SK-N-SH (cell line): ENCODE measurements at regions not wholly inside any gene's neighbourhood (a gene's known extent, or its start where the extent isn't known, plus 50 kb on each side); places are given as distances from the start of the nearest gene placed in this dataset.

Experiments
- CTCF ChIA-PET: fragments of 300-600, 350-600 bp; formaldehyde crosslinking; extraction: SDS; loops from one replicate; lab custom pipeline; 2021; lab: Yijun Ruan, JAX
- POLR2A ChIA-PET: fragments of 350-600 bp; sonication (Branson Sonifier 250); formaldehyde crosslinking; extraction: SDS; loops from one replicate; lab custom pipeline; 2020; ENCODE audit warnings: antibody characterized with exemption, inconsistent platforms; lab: Yijun Ruan, JAX
- DNase-seq: peaks from one replicate; pipeline ENCODE4 v3.0.0; 2012
- H2AFZ ChIP-seq: fragments of 200-600 bp; sonication (generic); 2 replicates; pipeline ENCODE4 v1.8.1; 2016; ENCODE audit warnings: antibody characterized with exemption, mild to moderate bottlenecking, low read depth
- H3F3A ChIP-seq: fragments of 200-600 bp; sonication (generic); replicated peaks from 2 replicates; pipeline ENCODE3; 2016; ENCODE audit warnings: antibody characterized with exemption, mild to moderate bottlenecking; ENCODE audit not compliant: insufficient read depth
- H3K27ac ChIP-seq, 2 experiments: fragments of 200-500 bp in 1 of 2; fragments of 200-600 bp in 1 of 2; sonication (Bioruptor generic) in 1 of 2; sonication (generic), shearing (Covaris generic) in 1 of 2; 2 replicates each; pipeline versions ENCODE4 v1.5.1 to v1.6.1; 2014 to 2016; ENCODE audit warnings: low read depth in 2 of 2, inconsistent platforms in 1 of 2, low read length in 1 of 2, mild to moderate bottlenecking in 1 of 2, mixed read lengths in 1 of 2
- H3K27me3 ChIP-seq: fragments of 200-600 bp; sonication (generic), shearing (Covaris generic); 2 replicates; pipeline ENCODE4 v1.6.1; 2016; ENCODE audit warnings: mixed run types; ENCODE audit not compliant: insufficient read depth
- H3K36me3 ChIP-seq, 2 experiments: fragments of 200-500 bp in 1 of 2; fragments of 200-600 bp in 1 of 2; sonication (Bioruptor generic) in 1 of 2; sonication (generic) in 1 of 2; replicated peaks in 1 of 2; 2 replicates each; pipeline versions ENCODE3 to v1.5.1; 2014 to 2016; ENCODE audit warnings: low read length in 1 of 2, mild to moderate bottlenecking in 1 of 2; ENCODE audit not compliant: insufficient read depth in 2 of 2, control insufficient read depth in 1 of 2
- H3K4me1 ChIP-seq, 2 experiments: fragments of 200-500 bp in 1 of 2; fragments of 200-600 bp in 1 of 2; sonication (Bioruptor generic) in 1 of 2; sonication (generic), shearing (Covaris generic) in 1 of 2; 2 replicates each; pipeline versions ENCODE4 v1.5.1 to v1.6.1; 2014 to 2016; ENCODE audit warnings: low read depth in 1 of 2, low read length in 1 of 2, mixed run types in 1 of 2; ENCODE audit not compliant: insufficient read depth in 2 of 2, control insufficient read depth in 1 of 2
- H3K4me2 ChIP-seq: fragments of 200-600 bp; sonication (generic), shearing (Covaris generic); 2 replicates; pipeline ENCODE4 v1.6.1; 2017; ENCODE audit warnings: mixed run types
- H3K4me3 ChIP-seq, 2 experiments: fragments of 200-500 bp in 1 of 2; fragments of 200-600 bp in 1 of 2; sonication (Bioruptor generic) in 1 of 2; sonication (generic), shearing (Covaris generic) in 1 of 2; 2 replicates each; pipeline versions ENCODE4 v1.5.1 to v1.8.1; 2014 to 2016; ENCODE audit warnings: low read depth in 2 of 2, inconsistent platforms in 1 of 2, low read length in 1 of 2, mild to moderate bottlenecking in 1 of 2, mixed read lengths in 1 of 2, moderate library complexity in 1 of 2
- H3K79me2 ChIP-seq: fragments of 200-600 bp; sonication (generic); 2 replicates; pipeline ENCODE4 v1.8.1; 2017; ENCODE audit warnings: mild to moderate bottlenecking; ENCODE audit not compliant: insufficient read depth
- H3K9ac ChIP-seq: fragments of 200-600 bp; sonication (generic); 2 replicates; pipeline ENCODE4 v1.6.1; 2017; ENCODE audit warnings: mixed run types
- H3K9me2 ChIP-seq: fragments of 200-600 bp; sonication (generic); 2 replicates; pipeline ENCODE4 v1.6.1; 2017; ENCODE audit warnings: mixed run types
- H3K9me3 ChIP-seq: fragments of 200-600 bp; sonication (generic); 2 replicates; pipeline ENCODE4 v1.6.1; 2017; ENCODE audit warnings: mixed run types, mild to moderate bottlenecking, moderate library complexity
- H4K20me1 ChIP-seq: fragments of 200-600 bp; sonication (generic); 2 replicates; pipeline ENCODE4 v1.6.1; 2017; ENCODE audit warnings: mild to moderate bottlenecking, mixed run types; ENCODE audit not compliant: insufficient read depth
- EP300 ChIP-seq, 2 experiments: IDR thresholded peaks; 2 replicates each; pipeline versions ENCODE4 v1.4.0 to v1.6.1; 2012; ENCODE audit warnings: borderline replicate concordance in 1 of 2, low read depth in 1 of 2, low read length in 1 of 2
- FOSL2 ChIP-seq: IDR thresholded peaks from 2 replicates; pipeline ENCODE4 v1.4.0; 2012; ENCODE audit warnings: low read depth, mild to moderate bottlenecking, moderate library complexity, borderline replicate concordance
- FOXJ3 ChIP-seq: sonication (generic); formaldehyde crosslinking; IDR thresholded peaks from 2 replicates; pipeline ENCODE4 v1.5.1; 2020; ENCODE audit warnings: mild to moderate bottlenecking, missing genetic modification reagents
- GATA2 ChIP-seq: sonication (generic); formaldehyde crosslinking; IDR thresholded peaks from 2 replicates; pipeline ENCODE4 v1.5.0; 2020; ENCODE audit warnings: mild to moderate bottlenecking, missing genetic modification reagents
- JUND ChIP-seq: IDR thresholded peaks from 2 replicates; pipeline ENCODE4 v1.4.0; 2012
- NFIC ChIP-seq: IDR thresholded peaks from 2 replicates; pipeline ENCODE4 v1.4.0; 2012; ENCODE audit warnings: borderline replicate concordance
- NRF1 ChIP-seq: IDR thresholded peaks from 2 replicates; pipeline ENCODE4 v1.6.1; 2012; ENCODE audit warnings: low read depth, mild to moderate bottlenecking, low read length
- POLR2AphosphoS5 ChIP-seq: IDR thresholded peaks from 2 replicates; pipeline ENCODE4 v1.6.1; 2012; ENCODE audit warnings: low read depth, low read length
- RAD21 ChIP-seq: IDR thresholded peaks from 2 replicates; pipeline ENCODE4 v1.6.1; 2012; ENCODE audit warnings: mild to moderate bottlenecking, low read length
- REST ChIP-seq: IDR thresholded peaks from 2 replicates; pipeline ENCODE4 v1.6.1; 2012; ENCODE audit warnings: mild to moderate bottlenecking, low read depth, low read length, moderate library complexity
- RXRA ChIP-seq: IDR thresholded peaks from 2 replicates; pipeline ENCODE4 v1.4.0; 2012; ENCODE audit warnings: low read depth, mild to moderate bottlenecking, borderline replicate concordance
- SIN3A ChIP-seq: IDR thresholded peaks from 2 replicates; pipeline ENCODE4 v1.6.1; 2012; ENCODE audit warnings: low read depth, mild to moderate bottlenecking, low read length, moderate library complexity, borderline replicate concordance
- SMC3 ChIP-seq: IDR thresholded peaks from 2 replicates; pipeline ENCODE4 v1.6.1; 2012; ENCODE audit warnings: low read depth, low read length, improper control_type of control experiment
- TCF12 ChIP-seq: IDR thresholded peaks from 2 replicates; pipeline ENCODE4 v1.4.0; 2012
- TEAD4 ChIP-seq: IDR thresholded peaks from 2 replicates; pipeline ENCODE4 v1.4.0; 2012; ENCODE audit warnings: mild to moderate bottlenecking, borderline replicate concordance; ENCODE audit not compliant: insufficient read depth
- YY1 ChIP-seq: IDR thresholded peaks from 2 replicates; pipeline ENCODE4 v1.4.0; 2012; ENCODE audit warnings: low read depth, mild to moderate bottlenecking
- WGBS: methylation state at CpG from one replicate; pipeline ENCODE4 v1.1.6; 2017; ENCODE audit warnings: low lambda C conversion rate; 5-methylcytosine and 5-hydroxymethylcytosine counted together
- TF ChIP-seq, protein P1 (sequence below): IDR thresholded peaks from 2 replicates; pipeline ENCODE4 v1.4.0; 2012; ENCODE audit warnings: low read depth, borderline replicate concordance
- TF ChIP-seq, protein P2 (sequence below): fragments of 150-350 bp; IDR thresholded peaks from 2 replicates; pipeline ENCODE4 v1.6.1; 2016; ENCODE audit warnings: mild to moderate bottlenecking, low read depth, low read length
- TF ChIP-seq, protein P3 (sequence below): IDR thresholded peaks from 2 replicates; pipeline ENCODE4 v1.4.0; 2012; ENCODE audit warnings: low read depth

GRCh38 chr2:5330961-5331360 is 361.2 kb upstream of the SOX11 start:
- no peaks in the 10 kb centered on the region for H3K27me3 ChIP-seq
- no peak overlapping the region for H3K9ac ChIP-seq
- DNase-seq: no peak
- H3K27ac ChIP-seq: no peak overlapping the region
- H4K20me1 ChIP-seq: no peaks in the 10 kb centered on the region
- H3K36me3 ChIP-seq: no peaks in the 10 kb centered on the region
- CTCF ChIA-PET: no interaction called here
- TF ChIP-seq SMC3: no peak
- TF ChIP-seq JUND: no peak
- no peak for TF ChIP-seq NRF1
- no peak for TF ChIP-seq REST
- no peak for TF ChIP-seq NFIC
- TF ChIP-seq, protein P1, sequence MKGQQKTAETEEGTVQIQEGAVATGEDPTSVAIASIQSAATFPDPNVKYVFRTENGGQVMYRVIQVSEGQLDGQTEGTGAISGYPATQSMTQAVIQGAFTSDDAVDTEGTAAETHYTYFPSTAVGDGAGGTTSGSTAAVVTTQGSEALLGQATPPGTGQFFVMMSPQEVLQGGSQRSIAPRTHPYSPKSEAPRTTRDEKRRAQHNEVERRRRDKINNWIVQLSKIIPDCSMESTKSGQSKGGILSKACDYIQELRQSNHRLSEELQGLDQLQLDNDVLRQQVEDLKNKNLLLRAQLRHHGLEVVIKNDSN: no peak
- no peak for TF ChIP-seq POLR2AphosphoS5
- TF ChIP-seq GATA2 (CRISPR knock-in tag): no peak
- no peak for TF ChIP-seq RAD21
- TF ChIP-seq TCF12: no peak
- no peak for TF ChIP-seq RXRA
- TF ChIP-seq EP300 (IDR thresholded peaks at IDR 0.05; ENCODE audit: borderline replicate concordance in 1 of 2, low read depth in 1 of 2, low read length in 1 of 2): no peak
- TF ChIP-seq SIN3A: no peak
- no peak for TF ChIP-seq FOXJ3 (CRISPR knock-in tag)
- TF ChIP-seq, all 33 proteins: peak for 0
- H3K4me3 ChIP-seq: no peak overlapping the region
- H2AFZ ChIP-seq: no peak overlapping the region
- no peaks in the 10 kb centered on the region for H3K79me2 ChIP-seq
- H3K4me2 ChIP-seq: no peak overlapping the region
- no peaks in the 10 kb centered on the region for H3F3A ChIP-seq
- no peaks in the 10 kb centered on the region; a peak in 1 of 4 replicates for H3K4me1 ChIP-seq
- no peaks in the 10 kb centered on the region for H3K9me2 ChIP-seq
- POLR2A ChIA-PET: no interaction called here
- H3K9me3 ChIP-seq: no peaks in the 10 kb centered on the region; the same call in 1 of the 2 replicates
- 0% methylated on average over 1 of the region's 1 CpG for WGBS

- no peak for TF ChIP-seq YY1
- TF ChIP-seq TEAD4: no peak
- TF ChIP-seq GATA2 (CRISPR knock-in tag): no peak
- TF ChIP-seq, protein P2, sequence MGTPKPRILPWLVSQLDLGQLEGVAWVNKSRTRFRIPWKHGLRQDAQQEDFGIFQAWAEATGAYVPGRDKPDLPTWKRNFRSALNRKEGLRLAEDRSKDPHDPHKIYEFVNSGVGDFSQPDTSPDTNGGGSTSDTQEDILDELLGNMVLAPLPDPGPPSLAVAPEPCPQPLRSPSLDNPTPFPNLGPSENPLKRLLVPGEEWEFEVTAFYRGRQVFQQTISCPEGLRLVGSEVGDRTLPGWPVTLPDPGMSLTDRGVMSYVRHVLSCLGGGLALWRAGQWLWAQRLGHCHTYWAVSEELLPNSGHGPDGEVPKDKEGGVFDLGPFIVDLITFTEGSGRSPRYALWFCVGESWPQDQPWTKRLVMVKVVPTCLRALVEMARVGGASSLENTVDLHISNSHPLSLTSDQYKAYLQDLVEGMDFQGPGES: no peak
- TF ChIP-seq, protein P3, sequence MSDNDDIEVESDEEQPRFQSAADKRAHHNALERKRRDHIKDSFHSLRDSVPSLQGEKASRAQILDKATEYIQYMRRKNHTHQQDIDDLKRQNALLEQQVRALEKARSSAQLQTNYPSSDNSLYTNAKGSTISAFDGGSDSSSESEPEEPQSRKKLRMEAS: no peak
- TF ChIP-seq FOSL2: no peak
- TF ChIP-seq NRF1: no peak
- Histone ChIP-seq H3K79me2 (no peaks in the 10 kb centered on the region), H3K9me2 (no peaks in the 10 kb centered on the region), H3K4me3 (no peak overlapping the region), H3F3A (no peaks in the 10 kb centered on the region), H3K36me3 (no peaks in the 10 kb centered on the region), H3K4me2 (no peak overlapping the region), H4K20me1 (no peaks in the 10 kb centered on the region), H3K27me3 (no peaks in the 10 kb centered on the region), H3K4me1 (no peaks in the 10 kb centered on the region; a peak in 1 of 4 replicates), H2AFZ (no peak overlapping the region), H3K9me3 (no peaks in the 10 kb centered on the region), H3K27ac (no peak overlapping the region), H3K9ac (no peak overlapping the region)
- POLR2A ChIA-PET: no interaction called here
- DNase-seq: no peak
- CTCF ChIA-PET: interaction anchor here (0.6 kb wide), 1 partner anchor 40 kb away, joined by 3 read pairs; no protein-coding TSS in a partner anchor
- 47% methylated on average over 3 of the region's 3 CpGs for WGBS
These were observed 359.3 kb upstream of the SOX11 start for GRCh38 chr2:5332925-5333324.
